ENCODE measurements at regions not wholly inside any gene's neighbourhood (a gene's known extent, or its start where the extent isn't known, plus 50 kb on each side); places are given as distances from the start of the nearest gene placed in this dataset.
"Not testable (repeated sequence)": the region's sequence is repeated elsewhere in the genome, so short reads cannot be mapped to it uniquely, and the experiment has no call there.

DNA sequence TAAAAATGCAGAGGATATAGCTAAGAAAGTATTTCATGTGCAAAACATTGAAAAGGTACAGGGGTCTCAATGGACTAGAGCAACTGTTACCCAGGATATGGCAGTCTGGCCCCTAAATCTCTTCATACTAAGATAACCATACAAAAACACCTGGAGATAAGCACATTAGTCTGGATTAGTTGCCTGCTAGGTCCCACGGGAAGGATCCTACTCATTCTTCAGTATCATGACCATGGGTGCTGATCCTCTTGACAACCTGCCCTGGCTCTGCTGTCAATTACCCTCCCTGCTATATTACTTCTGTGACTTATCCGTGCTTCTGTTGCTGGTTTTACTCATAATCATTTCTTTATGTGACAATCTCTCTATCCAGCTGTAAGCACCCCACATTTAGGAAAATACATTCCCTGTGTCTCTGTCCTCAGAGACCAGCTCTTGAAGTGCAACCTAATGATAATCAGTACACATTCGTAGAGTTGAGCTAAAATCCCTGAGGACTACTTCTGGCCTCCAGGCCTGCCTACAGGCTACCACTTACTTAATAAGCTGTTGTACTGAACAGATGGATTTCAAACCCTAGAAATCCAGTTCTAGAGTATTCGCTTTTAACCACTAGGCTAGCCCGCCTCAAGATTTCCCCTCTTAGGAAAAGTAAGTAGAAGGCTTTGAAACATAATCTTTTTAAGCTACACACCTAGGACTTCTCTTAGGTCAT is 190.5 kb upstream of the OR13F1 start:
- DNase-seq (ENCODE audit: low read depth): no peak
- no peak overlapping the region for H3K4me3 ChIP-seq (ENCODE audit: low read depth, low read length)
- no peak for TF ChIP-seq CTCF (IDR thresholded peaks at IDR 0.05; ENCODE audit: insufficient read depth, low read depth, low read length, missing control alignments)

GRCh38 chr9:104316201-104317009 is 187.7 kb upstream of the OR13F1 start:
- not testable (repeated sequence) for DNase-seq (ENCODE audit: low read depth); H3K4me3 ChIP-seq (ENCODE audit: low read depth, low read length)

- DNase-seq (ENCODE audit: low read depth): no peak
- no peak for TF ChIP-seq CTCF (IDR thresholded peaks at IDR 0.05; ENCODE audit: insufficient read depth, low read depth, low read length, missing control alignments)
Observed at GRCh38 chr9:104319198-104319597, 184.9 kb upstream of the OR13F1 start.

GRCh38 chr9:104319685-104320084 is 184.4 kb upstream of the OR13F1 start:
- TF ChIP-seq CTCF (IDR thresholded peaks at IDR 0.05; ENCODE audit: insufficient read depth, low read depth, low read length, missing control alignments): no peak
- DNase-seq (ENCODE audit: low read depth): no peak
- no peak overlapping the region for H3K4me3 ChIP-seq (ENCODE audit: low read depth, low read length)

More at GRCh38 chr9:104319198-104319597, 184.9 kb upstream of the OR13F1 start:
- no peak overlapping the region for H3K4me3 ChIP-seq (ENCODE audit: low read depth, low read length)

DNA sequence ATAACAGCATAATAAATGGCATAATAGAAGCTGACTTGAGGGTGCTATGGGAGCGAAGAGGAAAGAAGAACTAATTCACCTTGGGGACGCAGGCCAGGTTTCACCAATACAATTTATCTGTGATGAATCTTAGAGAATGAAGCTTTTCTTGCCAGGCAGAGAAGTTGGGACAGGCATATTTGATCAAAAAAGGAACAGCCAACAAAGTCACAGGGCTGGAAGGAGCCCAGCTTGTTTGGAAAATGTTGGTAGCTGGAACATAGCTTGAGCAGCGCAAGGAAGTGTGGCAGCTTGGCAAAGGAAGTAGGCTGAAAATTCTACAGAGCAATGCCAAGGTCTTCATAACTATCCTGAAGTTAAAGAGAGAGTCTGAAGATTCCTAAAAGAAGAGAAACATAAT is 181.5 kb upstream of the OR13F1 start:
- no peak overlapping the region for H3K4me3 ChIP-seq (ENCODE audit: low read depth, low read length)
- DNase-seq (ENCODE audit: low read depth): no peak
- no peak for TF ChIP-seq CTCF (IDR thresholded peaks at IDR 0.05; ENCODE audit: insufficient read depth, low read depth, low read length, missing control alignments)

DNA sequence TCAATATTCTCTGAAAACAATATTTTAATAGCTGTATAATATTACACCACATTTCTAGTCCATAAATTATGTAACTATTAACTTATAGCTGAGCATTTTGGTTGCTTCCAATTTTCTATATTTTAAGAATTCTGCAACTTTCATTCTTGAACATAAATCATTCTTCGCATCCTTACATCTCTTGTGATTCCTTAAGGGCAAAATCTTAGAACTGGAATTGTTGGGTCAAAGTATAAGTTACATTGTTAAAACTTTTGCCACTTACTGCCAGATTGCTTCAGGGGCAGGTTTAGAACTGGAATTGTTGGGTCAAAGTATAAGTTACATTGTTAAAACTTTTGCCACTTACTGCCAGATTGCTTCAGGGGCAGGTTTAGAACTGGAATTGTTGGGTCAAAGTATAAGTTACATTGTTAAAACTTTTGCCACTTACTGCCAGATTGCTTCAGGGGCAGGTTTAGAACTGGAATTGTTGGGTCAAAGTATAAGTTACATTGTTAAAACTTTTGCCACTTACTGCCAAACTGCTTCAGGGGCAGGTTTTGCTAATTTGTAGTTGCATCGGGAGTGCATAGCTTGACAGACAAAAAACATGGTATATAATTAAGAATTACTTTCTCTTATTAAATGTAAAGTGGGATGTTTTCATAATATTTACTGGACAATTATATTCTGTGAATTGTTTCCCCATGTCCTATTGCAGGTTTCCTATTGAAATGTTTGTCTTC is 179.9 kb upstream of the OR13F1 start:
- not testable (repeated sequence) for DNase-seq (ENCODE audit: low read depth); H3K4me3 ChIP-seq (ENCODE audit: low read depth, low read length)

- no peak for TF ChIP-seq CTCF (IDR thresholded peaks at IDR 0.05; ENCODE audit: insufficient read depth, low read depth, low read length, missing control alignments)
- DNase-seq (ENCODE audit: low read depth): no peak
- H3K4me3 ChIP-seq (ENCODE audit: low read depth, low read length): no peak overlapping the region
Observed at GRCh38 chr9:104326912-104327311, 177.2 kb upstream of the OR13F1 start.
